Upper lobe of left lung (tissue), 6 donors: ENCODE measurements at regions not wholly inside any gene's neighbourhood (a gene's known extent, or its start where the extent isn't known, plus 50 kb on each side); places are given as distances from the start of the nearest gene placed in this dataset.

Experiments used
- ATAC-seq, 2 donors: fragments of 200-7000 bp; cut with Tn5 transposase; one replicate each; pipeline ENCODE4 v1.9.1; 2022; ENCODE audit warnings: mild to moderate bottlenecking in 2 of 2, moderate library complexity in 2 of 2; ENCODE audit not compliant: low FRiP score in 2 of 2
- DNase-seq, 2 donors: peaks; one replicate each; pipeline ENCODE4 v3.0.0-alpha.2; 2019 to 2020
- H3K27ac ChIP-seq, 4 donors: fragments of 200-600 bp; sonication (generic); one replicate each; pipeline ENCODE4 v1.5.1; 2016 to 2019
- H3K27me3 ChIP-seq, 4 donors: fragments of 200-600 bp; sonication (generic); one replicate each; pipeline ENCODE4 v1.5.1; 2017 to 2019
- H3K36me3 ChIP-seq, 4 donors: fragments of 200-600 bp; sonication (generic); one replicate each; pipeline ENCODE4 v1.5.1; 2016 to 2019
- H3K4me1 ChIP-seq, 4 donors: fragments of 200-600 bp; sonication (generic); one replicate each; pipeline ENCODE4 v1.5.1; 2018 to 2019
- H3K4me3 ChIP-seq, 4 donors: fragments of 200-600 bp; sonication (generic); one replicate each; pipeline ENCODE4 v1.5.1; 2017 to 2019; ENCODE audit warnings: mild to moderate bottlenecking in 2 of 4, moderate library complexity in 1 of 4
- H3K9me3 ChIP-seq, 4 donors: fragments of 200-600 bp; sonication (generic); one replicate each; pipeline ENCODE4 v1.5.1; 2018 to 2019
- EP300 ChIP-seq, 4 donors: sonication (generic); formaldehyde crosslinking; IDR thresholded peaks; one replicate each; pipeline ENCODE4 v1.5.1; 2017; ENCODE audit warnings: antibody characterized with exemption in 4 of 4, control low read depth in 2 of 4
- POLR2A ChIP-seq, 4 donors: fragments of 450-650 bp; IDR thresholded peaks; one replicate each; pipeline ENCODE4 v1.5.1; 2016 to 2017; ENCODE audit warnings: antibody characterized with exemption in 4 of 4, mild to moderate bottlenecking in 2 of 4
- POLR2AphosphoS5 ChIP-seq, 2 donors: sonication (generic); formaldehyde crosslinking; IDR thresholded peaks; one replicate each; pipeline ENCODE4 v1.5.1; 2017; ENCODE audit warnings: antibody characterized with exemption in 2 of 2
- WGBS, 2 donors: methylation state at CpG; one replicate each; pipeline ENCODE4 v1.1.5; 2017 to 2018; 5-methylcytosine and 5-hydroxymethylcytosine counted together
- TF ChIP-seq, protein P1 (sequence below), 6 experiments: fragments of 450-650 bp in 4 of 6; fragments of 200-600 bp in 2 of 6; sonication (generic) in 2 of 6; IDR thresholded peaks; one replicate each; pipeline ENCODE4 v1.5.1; 2016 to 2019; ENCODE audit warnings: antibody characterized with exemption in 6 of 6
- donor health status: DM: no; HTN: no; CAD: no; lungs with moderate emphysema.
- donor health status: DM: no; HTN: yes; CAD: no; lungs with severe emphysema.

DNA sequence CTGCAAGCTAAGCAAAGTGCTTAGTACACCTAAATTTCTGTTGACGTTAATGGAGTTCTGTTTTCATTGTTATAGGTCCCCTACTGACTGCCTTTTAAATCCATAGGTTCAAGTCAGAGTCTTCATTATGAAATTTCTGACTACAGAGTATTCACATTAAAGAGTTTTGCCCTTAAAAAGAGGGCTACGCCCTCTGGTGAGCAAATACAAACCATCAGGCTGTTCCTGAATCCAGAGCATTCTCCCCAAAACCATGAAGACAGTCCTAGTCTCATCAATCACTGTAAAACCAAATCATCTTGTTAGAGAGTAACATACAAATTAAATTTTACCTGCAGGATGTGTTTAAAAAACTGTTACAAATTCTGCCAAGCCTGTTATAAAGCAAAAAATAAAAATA is 1091.7 kb downstream of the TDRD15 start:
- ATAC-seq = no peak
- no peak for TF ChIP-seq POLR2AphosphoS5 (IDR thresholded peaks at IDR 0.05)
- no peak for TF ChIP-seq POLR2A (IDR thresholded peaks at IDR 0.05)
- TF ChIP-seq EP300 (IDR thresholded peaks at IDR 0.05) = no peak
- TF ChIP-seq, protein P1, sequence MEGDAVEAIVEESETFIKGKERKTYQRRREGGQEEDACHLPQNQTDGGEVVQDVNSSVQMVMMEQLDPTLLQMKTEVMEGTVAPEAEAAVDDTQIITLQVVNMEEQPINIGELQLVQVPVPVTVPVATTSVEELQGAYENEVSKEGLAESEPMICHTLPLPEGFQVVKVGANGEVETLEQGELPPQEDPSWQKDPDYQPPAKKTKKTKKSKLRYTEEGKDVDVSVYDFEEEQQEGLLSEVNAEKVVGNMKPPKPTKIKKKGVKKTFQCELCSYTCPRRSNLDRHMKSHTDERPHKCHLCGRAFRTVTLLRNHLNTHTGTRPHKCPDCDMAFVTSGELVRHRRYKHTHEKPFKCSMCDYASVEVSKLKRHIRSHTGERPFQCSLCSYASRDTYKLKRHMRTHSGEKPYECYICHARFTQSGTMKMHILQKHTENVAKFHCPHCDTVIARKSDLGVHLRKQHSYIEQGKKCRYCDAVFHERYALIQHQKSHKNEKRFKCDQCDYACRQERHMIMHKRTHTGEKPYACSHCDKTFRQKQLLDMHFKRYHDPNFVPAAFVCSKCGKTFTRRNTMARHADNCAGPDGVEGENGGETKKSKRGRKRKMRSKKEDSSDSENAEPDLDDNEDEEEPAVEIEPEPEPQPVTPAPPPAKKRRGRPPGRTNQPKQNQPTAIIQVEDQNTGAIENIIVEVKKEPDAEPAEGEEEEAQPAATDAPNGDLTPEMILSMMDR (IDR thresholded peaks at IDR 0.05) = no peak
- Histone ChIP-seq H3K9me3 (no peaks in the 10 kb centered on the region), H3K27ac (no peak overlapping the region), H3K36me3 (no peaks in the 10 kb centered on the region), H3K4me1 (no peaks in the 10 kb centered on the region), H3K4me3 (no peak overlapping the region), H3K27me3 (no peaks in the 10 kb centered on the region)
- WGBS, 2 donors = 67 to 94% methylated on average over 2 of the region's 2 CpGs
- no peak for DNase-seq

DNA sequence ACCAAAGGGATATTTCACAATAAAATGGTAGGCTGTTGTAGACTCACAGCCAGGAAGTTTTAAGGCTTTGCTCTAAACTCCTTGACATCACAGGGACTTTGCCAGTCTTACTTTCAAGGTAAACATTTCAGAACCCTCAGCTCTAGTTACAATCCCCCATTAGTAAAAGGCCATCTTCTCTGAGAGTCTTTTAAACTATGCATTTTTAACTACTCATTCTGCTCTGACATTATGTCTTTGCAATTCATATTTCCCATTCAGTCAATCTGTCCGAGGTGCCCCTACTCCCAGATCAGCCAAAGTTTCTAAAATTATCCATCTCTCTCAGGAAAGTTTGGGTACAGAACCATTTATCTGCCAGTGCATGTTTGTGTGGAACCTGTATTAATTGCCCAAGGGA is 1094.1 kb downstream of the TDRD15 start:
- H3K27me3 ChIP-seq = no peaks in the 10 kb centered on the region
- H3K4me3 ChIP-seq = no peak overlapping the region
- H3K36me3 ChIP-seq = no peaks in the 10 kb centered on the region
- TF ChIP-seq POLR2AphosphoS5 (IDR thresholded peaks at IDR 0.05) = no peak
- TF ChIP-seq POLR2A (IDR thresholded peaks at IDR 0.05) = no peak
- TF ChIP-seq EP300 (IDR thresholded peaks at IDR 0.05) = no peak
- TF ChIP-seq, protein P1 (IDR thresholded peaks at IDR 0.05) = no peak
- H3K27ac ChIP-seq = no peak overlapping the region
- no peak for DNase-seq
- H3K9me3 ChIP-seq = peaks cover 0 to 3% (median 0%) of the 10 kb centered on the region in 4 donors
- WGBS, 2 donors = 65 to 70% methylated on average over 1 of the region's 1 CpG
- no peaks in the 10 kb centered on the region for H3K4me1 ChIP-seq
- ATAC-seq = no peak

DNA sequence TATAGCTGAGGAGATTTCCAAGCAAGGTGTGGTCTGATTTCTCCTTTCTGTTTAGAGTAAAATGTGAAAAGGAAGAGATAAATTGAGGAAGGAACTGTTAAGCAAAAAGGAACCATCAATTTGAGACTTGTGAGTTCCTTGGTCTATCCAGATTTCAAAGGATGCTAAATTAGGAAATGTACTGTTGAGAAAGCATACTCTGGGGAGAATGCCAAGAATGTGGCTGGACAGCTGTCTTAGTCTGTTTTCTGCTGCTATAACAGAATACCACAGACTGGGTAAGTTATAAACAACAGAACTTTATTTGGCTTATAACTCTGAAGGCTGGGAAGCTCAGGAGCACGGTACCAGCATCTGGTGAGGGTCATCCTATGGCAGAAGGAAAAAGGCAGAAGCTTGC is 1097.2 kb downstream of the TDRD15 start:
- no peak for TF ChIP-seq EP300 (IDR thresholded peaks at IDR 0.05)
- TF ChIP-seq POLR2A (IDR thresholded peaks at IDR 0.05) = no peak
- TF ChIP-seq, protein P1 (IDR thresholded peaks at IDR 0.05) = no peak
- no peak for TF ChIP-seq POLR2AphosphoS5 (IDR thresholded peaks at IDR 0.05)
- DNase-seq = no peak
- WGBS, 2 donors = 38 to 40% methylated on average over 1 of the region's 1 CpG
- ATAC-seq = no peak
- Histone ChIP-seq H3K9me3 (peaks cover 0 to 3% (median 0%) of the 10 kb centered on the region in 4 donors), H3K36me3 (no peaks in the 10 kb centered on the region), H3K27me3 (no peaks in the 10 kb centered on the region), H3K4me3 (no peak overlapping the region), H3K27ac (no peak overlapping the region), H3K4me1 (no peaks in the 10 kb centered on the region)

DNA sequence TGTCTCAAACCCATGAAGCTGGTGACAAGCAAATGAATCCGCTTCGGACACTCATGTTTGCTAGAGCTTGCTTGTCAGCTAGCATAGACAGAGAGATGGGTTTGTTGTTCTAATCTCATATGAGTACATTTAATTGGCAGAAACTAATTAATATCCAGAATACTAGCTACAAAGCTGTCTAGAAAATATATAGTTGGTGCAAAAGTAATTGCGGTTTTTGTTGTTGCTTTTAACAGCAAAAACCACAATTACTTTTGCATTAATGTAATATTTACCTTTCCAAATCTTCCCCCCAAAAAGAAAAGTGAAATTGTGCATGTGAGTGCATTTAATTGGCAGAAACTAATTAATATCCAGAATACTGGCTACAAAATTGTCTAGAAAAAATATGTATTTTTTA is 1115.2 kb downstream of the TDRD15 start:
- H3K27ac ChIP-seq = no peak overlapping the region
- 85 to 90% methylated on average over 3 of the region's 3 CpGs for WGBS, 2 donors
- no peaks in the 10 kb centered on the region for H3K36me3 ChIP-seq
- no peak overlapping the region for H3K4me3 ChIP-seq
- H3K27me3 ChIP-seq = no peaks in the 10 kb centered on the region
- no peak for ATAC-seq
- H3K4me1 ChIP-seq = no peaks in the 10 kb centered on the region
- no peaks in the 10 kb centered on the region for H3K9me3 ChIP-seq
- DNase-seq = no peak
- TF ChIP-seq POLR2A (IDR thresholded peaks at IDR 0.05) = no peak
- TF ChIP-seq POLR2AphosphoS5 (IDR thresholded peaks at IDR 0.05) = no peak
- TF ChIP-seq EP300 (IDR thresholded peaks at IDR 0.05) = no peak
- TF ChIP-seq, protein P1 (IDR thresholded peaks at IDR 0.05) = no peak

DNA sequence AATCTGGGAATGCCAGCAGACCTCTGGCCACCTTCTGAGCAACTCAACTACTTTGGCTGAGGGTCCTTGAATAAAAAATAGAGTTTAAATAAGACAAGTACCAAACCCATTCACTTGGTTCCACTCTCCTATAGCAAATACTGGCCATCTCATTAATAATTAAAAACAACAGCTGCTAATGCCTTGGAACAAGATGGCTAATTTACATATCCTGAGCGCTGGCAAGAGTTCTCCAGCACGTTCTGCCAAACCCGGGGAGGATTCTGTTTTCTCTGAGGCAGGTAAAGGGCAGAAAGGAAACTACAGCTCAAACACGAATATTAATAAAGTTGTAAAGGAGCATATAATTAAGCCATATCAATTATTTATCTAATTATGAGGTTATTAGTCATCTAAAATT is 1123.7 kb downstream of the TDRD15 start:
- H3K9me3 ChIP-seq = no peaks in the 10 kb centered on the region
- H3K36me3 ChIP-seq = no peaks in the 10 kb centered on the region
- H3K4me3 ChIP-seq = no peak overlapping the region
- no peaks in the 10 kb centered on the region for H3K27me3 ChIP-seq
- WGBS, 2 donors = 72 to 82% methylated on average over 4 of the region's 4 CpGs
- TF ChIP-seq, protein P1 (IDR thresholded peaks at IDR 0.05) = no peak
- no peak for TF ChIP-seq POLR2AphosphoS5 (IDR thresholded peaks at IDR 0.05)
- ATAC-seq (no peak), DNase-seq (no peak)
- no peak overlapping the region for H3K27ac ChIP-seq
- H3K4me1 ChIP-seq = no peaks in the 10 kb centered on the region
